ENCODE measurements at regions not wholly inside any gene's neighbourhood (a gene's known extent, or its start where the extent isn't known, plus 50 kb on each side); places are given as distances from the start of the nearest gene placed in this dataset.

DNA sequence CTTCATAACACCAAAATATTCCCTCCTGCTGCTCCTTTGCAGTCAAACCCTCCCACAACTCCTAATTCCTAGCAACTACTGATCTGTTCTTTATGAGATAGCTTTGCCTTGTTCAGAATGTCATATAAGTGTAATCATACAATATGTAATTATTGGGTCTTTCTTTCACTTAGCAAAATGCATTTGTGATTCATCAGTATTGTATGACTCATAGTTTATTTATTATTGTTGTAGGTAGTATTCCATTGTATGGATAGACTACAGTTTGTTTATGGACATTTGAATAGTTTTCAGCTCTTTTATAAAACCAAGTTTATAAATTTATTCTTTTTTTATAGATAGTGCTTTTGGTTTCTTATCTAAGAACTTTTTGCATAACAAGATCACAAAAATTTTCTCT is 468.2 kb upstream of the KIF2A start:
- H3K4me3 ChIP-seq (ENCODE audit: low read length): no peak overlapping the region
- TF ChIP-seq, protein P1, sequence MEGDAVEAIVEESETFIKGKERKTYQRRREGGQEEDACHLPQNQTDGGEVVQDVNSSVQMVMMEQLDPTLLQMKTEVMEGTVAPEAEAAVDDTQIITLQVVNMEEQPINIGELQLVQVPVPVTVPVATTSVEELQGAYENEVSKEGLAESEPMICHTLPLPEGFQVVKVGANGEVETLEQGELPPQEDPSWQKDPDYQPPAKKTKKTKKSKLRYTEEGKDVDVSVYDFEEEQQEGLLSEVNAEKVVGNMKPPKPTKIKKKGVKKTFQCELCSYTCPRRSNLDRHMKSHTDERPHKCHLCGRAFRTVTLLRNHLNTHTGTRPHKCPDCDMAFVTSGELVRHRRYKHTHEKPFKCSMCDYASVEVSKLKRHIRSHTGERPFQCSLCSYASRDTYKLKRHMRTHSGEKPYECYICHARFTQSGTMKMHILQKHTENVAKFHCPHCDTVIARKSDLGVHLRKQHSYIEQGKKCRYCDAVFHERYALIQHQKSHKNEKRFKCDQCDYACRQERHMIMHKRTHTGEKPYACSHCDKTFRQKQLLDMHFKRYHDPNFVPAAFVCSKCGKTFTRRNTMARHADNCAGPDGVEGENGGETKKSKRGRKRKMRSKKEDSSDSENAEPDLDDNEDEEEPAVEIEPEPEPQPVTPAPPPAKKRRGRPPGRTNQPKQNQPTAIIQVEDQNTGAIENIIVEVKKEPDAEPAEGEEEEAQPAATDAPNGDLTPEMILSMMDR (conservative IDR thresholded peaks at IDR 0.05; ENCODE audit: low read depth, low read length): no peak
- DNase-seq (ENCODE audit: low read depth): no peak

DNA sequence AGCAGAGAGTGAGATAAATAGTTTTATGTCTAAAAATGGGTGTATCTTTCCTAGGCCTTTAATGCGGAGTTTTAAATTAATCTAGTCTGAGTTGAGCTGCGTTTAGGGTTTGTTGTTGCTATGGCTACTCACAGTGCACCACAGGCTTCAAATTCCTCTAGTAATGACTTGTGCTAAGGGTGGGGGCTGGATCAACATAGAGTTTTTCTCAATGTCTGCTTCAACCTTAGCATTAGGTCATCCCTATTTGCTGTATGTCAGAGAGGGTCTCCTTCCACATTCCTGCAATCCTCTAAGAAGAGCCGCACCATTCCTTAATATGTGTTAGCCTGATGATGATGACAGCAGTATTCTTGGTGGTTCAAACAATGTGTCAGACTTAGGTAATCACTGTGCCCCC is 465.6 kb upstream of the KIF2A start:
- DNase-seq (ENCODE audit: low read depth): peak; percentile 44
- TF ChIP-seq, protein P1 (conservative IDR thresholded peaks at IDR 0.05; ENCODE audit: low read depth, low read length): no peak

DNA sequence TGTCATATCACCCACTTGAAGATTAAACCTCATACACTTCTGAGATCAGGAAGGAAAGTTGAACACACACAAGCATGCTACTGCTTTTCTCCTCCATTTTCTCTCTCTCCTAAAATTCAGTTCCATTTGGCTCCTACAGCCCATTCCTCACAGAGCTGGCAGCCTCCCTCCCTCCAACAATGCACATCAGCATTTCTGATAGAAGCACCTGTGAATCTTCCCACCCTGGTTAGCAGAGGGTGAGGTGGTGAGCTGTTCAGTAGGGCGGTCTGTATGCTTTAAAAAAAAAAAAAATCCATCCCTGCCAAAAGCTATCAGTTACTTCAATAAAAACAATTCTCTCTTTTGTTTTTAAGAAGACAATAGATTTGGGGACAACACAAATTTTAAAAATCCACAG is 463.2 kb upstream of the KIF2A start:
- TF ChIP-seq, protein P1 (conservative IDR thresholded peaks at IDR 0.05; ENCODE audit: low read depth, low read length): no peak
- H3K4me3 ChIP-seq (ENCODE audit: low read length): no peak overlapping the region
- no peak for DNase-seq (ENCODE audit: low read depth)

More for the DNA sequence above, 465.6 kb upstream of the KIF2A start:
- H3K4me3 ChIP-seq (ENCODE audit: low read length): no peak overlapping the region

DNA sequence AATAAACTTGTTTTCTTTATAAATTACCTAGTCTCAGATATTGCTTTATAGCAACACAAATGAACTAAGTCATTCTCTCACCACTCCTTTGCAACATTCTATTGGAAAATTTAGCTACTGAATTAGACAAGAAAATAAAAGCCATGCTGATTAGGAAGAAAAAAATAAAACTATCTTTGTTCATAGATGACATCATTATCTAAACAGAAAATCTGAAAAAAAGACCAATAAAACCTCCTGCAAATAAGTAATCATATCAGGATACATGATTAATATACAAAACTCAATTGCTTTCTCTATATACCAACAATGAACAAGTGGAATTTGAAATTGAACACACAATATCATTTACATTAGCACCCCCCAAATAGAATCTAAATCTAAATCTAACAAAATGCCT is 455.3 kb upstream of the KIF2A start:
- TF ChIP-seq, protein P1 (conservative IDR thresholded peaks at IDR 0.05; ENCODE audit: low read depth, low read length): no peak
- no peak for DNase-seq (ENCODE audit: low read depth)
- no peak overlapping the region for H3K4me3 ChIP-seq (ENCODE audit: low read length)

DNA sequence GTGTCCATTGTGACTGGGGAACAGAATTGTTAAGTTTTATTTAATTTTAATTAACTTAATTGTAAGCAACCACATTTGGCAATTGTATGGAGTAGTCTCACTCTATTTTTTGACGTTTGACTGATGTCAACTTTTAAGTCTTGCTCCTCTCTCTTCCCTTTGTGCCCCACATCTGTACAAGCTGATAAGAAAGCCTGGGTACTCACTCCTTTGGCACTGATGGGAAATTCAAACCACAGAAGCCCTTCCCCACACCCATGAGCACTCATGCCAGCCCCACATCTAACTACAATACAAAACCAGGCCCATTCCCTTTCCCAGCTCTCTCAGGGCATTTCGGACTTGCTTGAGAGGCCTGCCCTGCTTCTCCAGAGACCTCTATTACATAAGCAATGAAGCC is 451.5 kb upstream of the KIF2A start:
- TF ChIP-seq, protein P1 (conservative IDR thresholded peaks at IDR 0.05; ENCODE audit: low read depth, low read length): no peak
- H3K4me3 ChIP-seq (ENCODE audit: low read length): no peak overlapping the region
- no peak for DNase-seq (ENCODE audit: low read depth)

DNA sequence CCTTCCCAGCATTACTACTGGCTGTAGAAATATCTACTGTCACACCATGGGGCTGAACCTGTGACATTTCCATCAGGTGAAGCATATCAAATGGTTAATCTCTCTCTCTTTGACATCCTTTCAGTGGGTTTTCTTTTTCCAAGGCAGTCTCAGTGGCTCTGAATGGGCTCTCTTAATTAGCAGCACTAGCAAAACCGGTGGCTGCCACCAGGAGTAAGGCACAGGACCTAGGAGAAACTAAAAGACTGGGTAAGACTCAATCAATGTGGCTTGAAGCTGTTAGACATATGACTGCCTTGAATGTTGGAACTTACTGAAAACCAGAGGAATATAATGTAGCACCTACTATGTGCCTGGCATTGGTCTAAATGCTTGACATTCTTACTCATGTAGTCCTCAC is 445.0 kb upstream of the KIF2A start:
- no peak overlapping the region for H3K4me3 ChIP-seq (ENCODE audit: low read length)
- TF ChIP-seq, protein P1 (conservative IDR thresholded peaks at IDR 0.05; ENCODE audit: low read depth, low read length): peak; percentile 6
- DNase-seq (ENCODE audit: low read depth): no peak

DNA sequence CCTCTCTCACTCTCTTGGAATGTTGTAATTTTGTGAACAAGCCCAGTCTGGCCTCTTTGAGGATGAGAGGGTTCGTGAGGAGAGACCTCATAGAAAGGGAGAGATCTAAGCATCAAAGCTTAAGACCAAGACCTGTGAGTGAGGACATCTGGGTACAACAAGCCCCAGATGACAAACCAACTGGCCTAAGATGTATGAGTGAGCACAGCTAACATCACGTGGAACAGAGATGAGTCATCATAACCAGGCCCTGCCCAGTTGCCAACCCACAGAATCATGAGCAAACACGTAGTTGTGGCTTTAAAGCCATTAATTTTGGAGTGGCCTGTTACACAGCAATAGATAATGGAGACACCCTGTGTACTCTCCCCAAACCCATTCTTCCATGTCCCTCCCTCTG is 439.1 kb upstream of the KIF2A start:
- H3K4me3 ChIP-seq (ENCODE audit: low read length): no peak overlapping the region
- DNase-seq (ENCODE audit: low read depth): peak; percentile 9
- TF ChIP-seq, protein P1 (conservative IDR thresholded peaks at IDR 0.05; ENCODE audit: low read depth, low read length): no peak

Data from retinal pigment epithelial cell (primary cell).